ENCODE measurements at regions not wholly inside any gene's neighbourhood (a gene's known extent, or its start where the extent isn't known, plus 50 kb on each side); places are given as distances from the start of the nearest gene placed in this dataset.
A peak's percentile ranks its signal among the peaks of the same experiment; 100 is the strongest.

DNA sequence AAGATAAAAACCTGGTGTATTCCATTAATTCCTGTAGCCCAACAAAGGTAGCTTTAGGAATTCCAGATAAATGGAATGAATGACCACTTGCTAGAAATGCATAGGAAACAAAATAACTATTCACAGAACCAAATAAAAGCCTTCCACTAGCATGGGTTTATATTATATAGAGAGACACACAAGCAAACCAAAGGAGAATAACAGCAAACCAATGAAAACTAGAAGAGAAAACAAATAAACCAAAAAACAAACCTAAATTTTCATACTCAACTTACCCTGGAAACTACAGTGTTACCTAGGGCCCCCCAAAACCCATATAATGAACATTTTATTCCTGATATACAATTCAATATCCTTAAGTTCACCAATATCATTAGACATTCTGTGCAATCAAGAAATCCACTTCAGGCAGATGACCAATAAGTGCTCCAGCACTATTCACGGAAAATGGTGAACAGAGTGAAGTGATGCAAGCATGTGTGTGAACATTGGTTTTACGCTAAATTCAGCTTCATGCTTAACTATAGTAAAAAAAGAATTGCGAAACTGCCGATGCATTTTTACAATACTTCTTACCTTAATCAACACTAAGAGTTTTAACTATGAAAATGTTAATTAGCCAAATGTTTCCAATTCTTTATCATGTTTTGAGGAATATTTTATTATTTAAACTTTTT is 1108.4 kb upstream of the TMEM132C start:
- DNase-seq (ENCODE audit: low read depth, low spot score) = no peak
- TF ChIP-seq CTCF (IDR thresholded peaks at IDR 0.05; ENCODE audit: insufficient read depth, low read length, missing control alignments) = no peak
- CTCF ChIA-PET = no interaction called here
- POLR2A ChIA-PET = no interaction called here
- no peak overlapping the region for H3K4me3 ChIP-seq (ENCODE audit: low read depth, low read length)

DNA sequence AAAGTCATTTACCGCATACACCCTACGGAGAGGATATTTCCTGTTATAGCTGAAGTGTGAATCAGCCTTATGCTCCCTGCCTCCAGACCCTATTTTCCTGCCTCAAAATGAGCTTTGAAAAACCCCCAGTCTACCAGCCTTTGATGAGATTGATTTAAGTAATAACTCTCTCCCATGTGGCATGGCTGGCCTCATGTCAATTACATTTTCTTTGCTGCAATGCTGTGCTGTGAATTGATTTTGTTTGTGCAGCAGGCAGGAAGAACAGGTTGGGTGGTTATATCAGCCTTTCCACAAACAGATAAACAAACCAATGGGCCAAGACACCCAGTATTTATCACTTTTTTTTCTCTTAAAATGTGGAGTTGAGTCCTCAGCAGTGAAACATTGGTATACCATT is 1105.5 kb upstream of the TMEM132C start:
- ChIA-PET POLR2A (no interaction called here), CTCF (no interaction called here)
- DNase-seq (ENCODE audit: low read depth, low spot score) = no peak
- no peak for TF ChIP-seq CTCF (IDR thresholded peaks at IDR 0.05; ENCODE audit: insufficient read depth, low read length, missing control alignments)
- no peak overlapping the region for H3K4me3 ChIP-seq (ENCODE audit: low read depth, low read length)

GRCh38 chr12:127162307-127162706 is 1104.7 kb upstream of the TMEM132C start:
- DNase-seq (ENCODE audit: low read depth, low spot score) = no peak
- POLR2A ChIA-PET = interaction anchor here (1.1 kb wide), 1 partner anchor 99 kb away, joined by 3 read pairs; no protein-coding TSS in a partner anchor
- no peak overlapping the region for H3K4me3 ChIP-seq (ENCODE audit: low read depth, low read length)
- no peak for TF ChIP-seq CTCF (IDR thresholded peaks at IDR 0.05; ENCODE audit: insufficient read depth, low read length, missing control alignments)
- CTCF ChIA-PET = interaction anchor here (1.4 to 1.8 kb wide), 2 partner anchors 122 to 134 kb away, joined by 4 read pairs; no protein-coding TSS in a partner anchor

- no peak overlapping the region for H3K4me3 ChIP-seq (ENCODE audit: low read depth, low read length)
- CTCF ChIA-PET = interaction anchor here (1.4 to 1.8 kb wide), 2 partner anchors 122 to 133 kb away, joined by 4 read pairs; no protein-coding TSS in a partner anchor
- TF ChIP-seq CTCF (IDR thresholded peaks at IDR 0.05; ENCODE audit: insufficient read depth, low read length, missing control alignments) = no peak
- DNase-seq (ENCODE audit: low read depth, low spot score) = no peak
- POLR2A ChIA-PET = interaction anchor here (1.1 kb wide), 1 partner anchor 98 kb away, joined by 3 read pairs; no protein-coding TSS in a partner anchor
These were observed 1104.1 kb upstream of the TMEM132C start for GRCh38 chr12:127162902-127163301.

GRCh38 chr12:127165567-127166392 is 1101.2 kb upstream of the TMEM132C start:
- DNase-seq (ENCODE audit: low read depth, low spot score) = no peak
- POLR2A ChIA-PET = no interaction called here
- TF ChIP-seq CTCF (IDR thresholded peaks at IDR 0.05; ENCODE audit: insufficient read depth, low read length, missing control alignments) = no peak
- H3K4me3 ChIP-seq (ENCODE audit: low read depth, low read length) = peak overlapping the region; percentile 52
- CTCF ChIA-PET = no interaction called here
